HG02678 (cell line): ENCODE measurements at regions not wholly inside any gene's neighbourhood (a gene's known extent, or its start where the extent isn't known, plus 50 kb on each side); places are given as distances from the start of the nearest gene placed in this dataset.
"Not testable (repeated sequence)": the region's sequence is repeated elsewhere in the genome, so short reads cannot be mapped to it uniquely, and the experiment has no call there.

Experiments used
- ATAC-seq: cut with Tn5 transposase; IDR thresholded peaks from one replicate; pipeline ENCODE4 v1.9.1; 2021; ENCODE audit warnings: mild to moderate bottlenecking, moderate library complexity; ENCODE audit not compliant: unreplicated experiment

- ATAC-seq: no peak
Measured at GRCh38 chr10:8173243-8173865, 118.9 kb downstream of the GATA3 start.

- ATAC-seq: no peak
Measured at GRCh38 chr10:8173866-8174243, 119.4 kb downstream of the GATA3 start.

GRCh38 chr10:8174762-8175161, 120.3 kb downstream of the GATA3 start:
- ATAC-seq: no peak

- ATAC-seq: not testable (repeated sequence)
Measured at GRCh38 chr10:8177526-8177925, 123.0 kb downstream of the GATA3 start.

- not testable (repeated sequence) for ATAC-seq
Measured at GRCh38 chr10:8179773-8180172, 125.3 kb downstream of the GATA3 start.

- ATAC-seq: no peak
Measured at GRCh38 chr10:8180360-8181109, 126.0 kb downstream of the GATA3 start.

- ATAC-seq: no peak
Measured at GRCh38 chr10:8181496-8182157, 127.1 kb downstream of the GATA3 start.

GRCh38 chr10:8182806-8183205, 128.3 kb downstream of the GATA3 start:
- ATAC-seq: no peak

- peak; percentile 80 for ATAC-seq
Measured at GRCh38 chr10:8183241-8183704, 128.8 kb downstream of the GATA3 start.

- ATAC-seq: no peak
Measured at GRCh38 chr10:8187171-8187666, 132.7 kb downstream of the GATA3 start.

GRCh38 chr10:8189458-8189857, 135.0 kb downstream of the GATA3 start:
- no peak for ATAC-seq

GRCh38 chr10:8192301-8192700, 137.8 kb downstream of the GATA3 start:
- ATAC-seq: no peak

GRCh38 chr10:8193546-8193945, 139.1 kb downstream of the GATA3 start:
- ATAC-seq: no peak

GRCh38 chr10:8194050-8194449, 139.6 kb downstream of the GATA3 start:
- no peak for ATAC-seq

GRCh38 chr10:8206882-8207281, 152.4 kb downstream of the GATA3 start:
- no peak for ATAC-seq

GRCh38 chr10:8211631-8212030, 157.1 kb downstream of the GATA3 start:
- ATAC-seq: no peak

GRCh38 chr10:8213735-8214134, 159.2 kb downstream of the GATA3 start:
- no peak for ATAC-seq

- ATAC-seq: no peak
Measured at GRCh38 chr10:8214587-8214986, 160.1 kb downstream of the GATA3 start.

- no peak for ATAC-seq
Measured at GRCh38 chr10:8216893-8217292, 162.4 kb downstream of the GATA3 start.

- no peak for ATAC-seq
Measured at GRCh38 chr10:8221451-8221850, 167.0 kb downstream of the GATA3 start.

GRCh38 chr10:8224591-8224990, 170.1 kb downstream of the GATA3 start:
- ATAC-seq: no peak

- ATAC-seq: no peak
Measured at GRCh38 chr10:8225187-8225586, 170.7 kb downstream of the GATA3 start.
